ENCODE measurements at regions not wholly inside any gene's neighbourhood (a gene's known extent, or its start where the extent isn't known, plus 50 kb on each side); places are given as distances from the start of the nearest gene placed in this dataset.

GRCh38 chr5:87102841-87103240 is 164.8 kb upstream of the RASA1 start:
- H2AFZ ChIP-seq (ENCODE audit: insufficient read depth, low read depth, low read length, poor library complexity, severe bottlenecking) = no peak overlapping the region
- H3K4me2 ChIP-seq (replicated peaks; ENCODE audit: extremely low read depth, low read length, poor library complexity, severe bottlenecking) = no peak overlapping the region
- no peaks in the 10 kb centered on the region for H3K36me3 Mint-ChIP-seq
- H3K27me3 Mint-ChIP-seq (ENCODE audit: low read depth in 3 of 3) = peaks cover 0 to 1% (median 0%) of the 10 kb centered on the region in 3 donors
- intact Hi-C loops (cut with micrococcal nuclease) = no loop called here
- no peaks in the 10 kb centered on the region for H3K9me3 ChIP-seq (replicated peaks in 1 of 2; ENCODE audit: control insufficient read depth in 1 of 2, insufficient read depth in 1 of 2, low read length in 2 of 2)
- H3K27ac ChIP-seq (ENCODE audit: low read depth in 1 of 2, low read length in 2 of 2) = no peak overlapping the region
- no CpG with 5 or more reads among the region's 1 CpG for WGBS (ENCODE audit: insufficient coverage)
- DNase-seq = no peak
- H3K27me3 ChIP-seq (ENCODE audit: control insufficient read depth in 2 of 2, insufficient read depth in 2 of 2, low read length in 2 of 2) = no peaks in the 10 kb centered on the region
- no peak overlapping the region for H3K4me3 ChIP-seq (replicated peaks in 1 of 3; ENCODE audit: low read depth in 2 of 3, low read length in 3 of 3)
- peaks cover 0 to 2% (median 0%) of the 10 kb centered on the region in 7 donors for H3K9me3 Mint-ChIP-seq
- H3K4me3 Mint-ChIP-seq = no peak overlapping the region
- no peaks in the 10 kb centered on the region for H3K79me2 ChIP-seq (ENCODE audit: insufficient read depth, low read length)
- no peak overlapping the region for H3K27ac Mint-ChIP-seq
- no peaks in the 10 kb centered on the region for H3K36me3 ChIP-seq (replicated peaks in 1 of 2; ENCODE audit: control insufficient read depth in 1 of 2, insufficient read depth in 2 of 2, low read length in 2 of 2)
- no peak overlapping the region for H3K9ac ChIP-seq (ENCODE audit: insufficient read depth, low read length, poor library complexity, severe bottlenecking)
- H3K4me1 Mint-ChIP-seq = no peaks in the 10 kb centered on the region
- no peak for TF ChIP-seq CTCF (IDR thresholded peaks at IDR 0.05)
- H4K20me1 ChIP-seq (ENCODE audit: insufficient read depth, low read length) = no peaks in the 10 kb centered on the region
- H3K4me1 ChIP-seq (ENCODE audit: control insufficient read depth in 1 of 2, insufficient read depth in 2 of 2, low read length in 2 of 2) = no peaks in the 10 kb centered on the region

DNA sequence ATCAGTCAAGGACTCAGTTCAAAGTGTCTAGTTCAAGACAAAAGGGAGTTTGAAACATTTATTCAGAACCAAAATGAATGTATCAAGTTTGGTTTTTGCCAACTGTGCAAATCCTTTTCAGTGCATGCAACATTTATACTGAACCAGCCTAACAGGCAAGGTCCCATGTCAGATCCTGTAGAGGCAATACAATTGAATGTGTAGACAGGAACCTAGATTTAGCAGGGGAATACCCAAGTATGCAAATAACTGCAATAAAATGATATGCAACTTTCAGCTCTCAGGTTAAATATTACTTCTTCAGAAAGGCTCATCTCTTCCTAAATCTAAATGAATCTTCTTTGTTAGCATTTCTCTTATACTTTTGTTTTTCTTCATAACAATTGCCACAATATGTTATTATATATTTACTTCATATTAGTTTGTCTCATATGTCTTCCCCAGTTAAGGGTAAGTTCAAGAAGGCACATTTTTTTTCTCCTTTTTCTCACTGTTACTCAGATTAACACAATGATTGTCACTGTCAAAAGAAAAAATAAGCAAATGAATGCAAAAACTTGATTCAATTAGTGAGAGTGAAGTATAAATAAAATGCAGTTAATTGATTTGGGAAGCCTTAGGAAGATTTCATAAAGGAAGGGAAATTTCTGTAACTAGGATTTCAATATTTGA is 163.9 kb upstream of the RASA1 start:
- intact Hi-C loops (cut with micrococcal nuclease) = no loop called here
- Mint-ChIP-seq H3K27ac (no peak overlapping the region), H3K9me3 (peaks cover 0 to 2% (median 0%) of the 10 kb centered on the region in 7 donors), H3K27me3 (ENCODE audit: low read depth in 3 of 3) (peaks cover 0 to 1% (median 0%) of the 10 kb centered on the region in 3 donors), H3K4me1 (no peaks in the 10 kb centered on the region), H3K36me3 (no peaks in the 10 kb centered on the region), H3K4me3 (no peak overlapping the region)
- Histone ChIP-seq H3K27ac (ENCODE audit: low read depth in 1 of 2, low read length in 2 of 2) (no peak overlapping the region), H3K4me1 (ENCODE audit: control insufficient read depth in 1 of 2, insufficient read depth in 2 of 2, low read length in 2 of 2) (no peaks in the 10 kb centered on the region), H3K27me3 (ENCODE audit: control insufficient read depth in 2 of 2, insufficient read depth in 2 of 2, low read length in 2 of 2) (no peaks in the 10 kb centered on the region), H3K79me2 (ENCODE audit: insufficient read depth, low read length) (no peaks in the 10 kb centered on the region), H3K4me3 (replicated peaks in 1 of 3; ENCODE audit: low read depth in 2 of 3, low read length in 3 of 3) (no peak overlapping the region), H3K4me2 (replicated peaks; ENCODE audit: extremely low read depth, low read length, poor library complexity, severe bottlenecking) (no peak overlapping the region), H3K36me3 (replicated peaks in 1 of 2; ENCODE audit: control insufficient read depth in 1 of 2, insufficient read depth in 2 of 2, low read length in 2 of 2) (no peaks in the 10 kb centered on the region), H3K9me3 (replicated peaks in 1 of 2; ENCODE audit: control insufficient read depth in 1 of 2, insufficient read depth in 1 of 2, low read length in 2 of 2) (no peaks in the 10 kb centered on the region), H3K9ac (ENCODE audit: insufficient read depth, low read length, poor library complexity, severe bottlenecking) (no peak overlapping the region), H4K20me1 (ENCODE audit: insufficient read depth, low read length) (no peaks in the 10 kb centered on the region), H2AFZ (ENCODE audit: insufficient read depth, low read depth, low read length, poor library complexity, severe bottlenecking) (no peak overlapping the region)
- no peak for DNase-seq
- TF ChIP-seq CTCF (IDR thresholded peaks at IDR 0.05) = no peak

All from CD14-positive monocyte (primary cell).